ENCODE measurements at regions not wholly inside any gene's neighbourhood (a gene's known extent, or its start where the extent isn't known, plus 50 kb on each side); places are given as distances from the start of the nearest gene placed in this dataset.

DNA sequence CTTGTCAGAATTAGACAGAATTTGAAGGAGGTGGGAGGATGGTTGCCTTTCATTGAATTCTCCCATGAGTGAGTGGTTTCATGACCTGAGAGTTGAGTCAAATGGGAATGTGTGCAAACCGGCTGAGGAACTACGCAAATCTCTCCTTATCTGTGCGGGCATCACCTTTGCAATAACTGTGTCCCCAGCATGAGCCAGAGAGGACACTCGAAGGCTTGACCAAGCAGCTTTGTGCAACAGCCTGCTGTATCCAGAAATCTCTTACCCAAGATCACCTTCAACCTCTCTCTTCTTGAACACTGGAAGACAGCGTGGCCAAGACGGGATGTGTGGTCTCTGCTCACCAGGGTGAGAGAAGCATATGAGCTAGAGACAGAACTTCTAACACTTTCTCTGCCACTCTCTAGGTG, 93.8 kb upstream of the IKZF1 start:
- DNase-seq (ENCODE audit: low read depth): no peak

DNA sequence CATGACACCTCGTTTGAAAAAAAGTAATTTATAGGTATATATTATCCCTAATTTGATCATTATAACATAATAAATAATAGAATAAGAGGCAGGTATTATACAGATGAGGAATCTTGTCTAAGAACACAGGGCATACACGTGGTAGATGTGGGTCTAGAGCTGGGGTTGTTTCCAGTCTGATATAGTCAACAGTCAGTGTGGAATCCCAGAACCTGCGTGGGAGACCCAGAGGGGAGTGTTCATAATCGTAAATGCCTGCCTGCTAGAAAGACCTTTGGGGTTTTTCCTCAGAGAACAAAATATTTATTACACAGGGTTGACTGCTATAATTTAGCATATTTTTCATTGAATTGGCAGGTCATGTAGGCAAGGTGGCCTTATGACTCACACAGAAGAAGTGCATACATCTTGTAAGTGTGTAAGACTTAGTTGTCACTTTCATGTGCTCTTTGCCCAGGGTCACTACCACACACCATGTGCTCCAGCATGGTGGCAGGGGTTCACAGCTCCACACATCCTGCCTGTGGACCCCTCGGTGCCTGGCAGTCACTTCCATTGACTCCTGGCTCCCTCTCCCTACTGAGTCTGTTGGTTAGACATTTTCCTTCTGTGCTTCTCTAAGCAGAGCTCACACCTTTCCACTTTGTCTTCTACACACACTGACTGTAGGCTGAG, 94.9 kb upstream of the IKZF1 start:
- H3K4me3 ChIP-seq (ENCODE audit: low read depth, low read length): no peak overlapping the region
- TF ChIP-seq, protein P1, sequence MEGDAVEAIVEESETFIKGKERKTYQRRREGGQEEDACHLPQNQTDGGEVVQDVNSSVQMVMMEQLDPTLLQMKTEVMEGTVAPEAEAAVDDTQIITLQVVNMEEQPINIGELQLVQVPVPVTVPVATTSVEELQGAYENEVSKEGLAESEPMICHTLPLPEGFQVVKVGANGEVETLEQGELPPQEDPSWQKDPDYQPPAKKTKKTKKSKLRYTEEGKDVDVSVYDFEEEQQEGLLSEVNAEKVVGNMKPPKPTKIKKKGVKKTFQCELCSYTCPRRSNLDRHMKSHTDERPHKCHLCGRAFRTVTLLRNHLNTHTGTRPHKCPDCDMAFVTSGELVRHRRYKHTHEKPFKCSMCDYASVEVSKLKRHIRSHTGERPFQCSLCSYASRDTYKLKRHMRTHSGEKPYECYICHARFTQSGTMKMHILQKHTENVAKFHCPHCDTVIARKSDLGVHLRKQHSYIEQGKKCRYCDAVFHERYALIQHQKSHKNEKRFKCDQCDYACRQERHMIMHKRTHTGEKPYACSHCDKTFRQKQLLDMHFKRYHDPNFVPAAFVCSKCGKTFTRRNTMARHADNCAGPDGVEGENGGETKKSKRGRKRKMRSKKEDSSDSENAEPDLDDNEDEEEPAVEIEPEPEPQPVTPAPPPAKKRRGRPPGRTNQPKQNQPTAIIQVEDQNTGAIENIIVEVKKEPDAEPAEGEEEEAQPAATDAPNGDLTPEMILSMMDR (IDR thresholded peaks at IDR 0.05; ENCODE audit: insufficient read depth, low read depth, low read length): no peak
- DNase-seq (ENCODE audit: low read depth): no peak

More for the DNA sequence above, 93.8 kb upstream of the IKZF1 start:
- no peak overlapping the region for H3K4me3 ChIP-seq (ENCODE audit: low read depth, low read length)
- TF ChIP-seq, protein P1 (IDR thresholded peaks at IDR 0.05; ENCODE audit: insufficient read depth, low read depth, low read length): no peak

DNA sequence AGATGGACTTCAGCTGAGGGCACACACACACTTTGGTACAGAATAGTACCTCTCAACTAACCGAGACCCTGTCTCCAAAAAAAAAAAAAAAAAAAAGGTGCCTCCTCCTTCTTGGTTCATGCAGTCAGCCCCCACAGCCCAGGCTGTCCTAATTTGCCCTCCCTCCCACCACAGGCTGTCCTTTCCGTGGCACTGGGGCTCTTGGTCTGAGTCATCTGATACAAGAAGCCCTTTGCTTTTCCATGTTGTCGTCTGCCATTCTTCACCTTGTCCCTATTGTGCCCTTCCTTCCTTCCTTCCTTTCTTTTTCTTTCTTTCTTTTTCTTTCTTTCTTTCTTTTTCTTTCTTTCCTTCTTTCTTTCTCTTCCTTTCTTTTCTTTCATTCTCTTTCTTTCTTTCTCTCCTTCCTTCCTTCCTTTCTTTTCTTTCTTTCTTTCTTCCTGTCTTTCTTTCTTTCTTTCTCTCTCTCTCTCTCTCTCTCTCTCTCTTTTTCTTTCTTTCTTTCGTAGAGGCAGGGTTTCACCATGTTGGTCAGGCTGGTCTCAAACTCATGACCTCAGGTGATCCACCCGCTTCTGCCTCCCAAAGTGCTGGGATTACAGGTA, 96.0 kb upstream of the IKZF1 start:
- no peak for DNase-seq (ENCODE audit: low read depth)
- H3K4me3 ChIP-seq (ENCODE audit: low read depth, low read length): no peak overlapping the region
- TF ChIP-seq, protein P1 (IDR thresholded peaks at IDR 0.05; ENCODE audit: insufficient read depth, low read depth, low read length): no peak

DNA sequence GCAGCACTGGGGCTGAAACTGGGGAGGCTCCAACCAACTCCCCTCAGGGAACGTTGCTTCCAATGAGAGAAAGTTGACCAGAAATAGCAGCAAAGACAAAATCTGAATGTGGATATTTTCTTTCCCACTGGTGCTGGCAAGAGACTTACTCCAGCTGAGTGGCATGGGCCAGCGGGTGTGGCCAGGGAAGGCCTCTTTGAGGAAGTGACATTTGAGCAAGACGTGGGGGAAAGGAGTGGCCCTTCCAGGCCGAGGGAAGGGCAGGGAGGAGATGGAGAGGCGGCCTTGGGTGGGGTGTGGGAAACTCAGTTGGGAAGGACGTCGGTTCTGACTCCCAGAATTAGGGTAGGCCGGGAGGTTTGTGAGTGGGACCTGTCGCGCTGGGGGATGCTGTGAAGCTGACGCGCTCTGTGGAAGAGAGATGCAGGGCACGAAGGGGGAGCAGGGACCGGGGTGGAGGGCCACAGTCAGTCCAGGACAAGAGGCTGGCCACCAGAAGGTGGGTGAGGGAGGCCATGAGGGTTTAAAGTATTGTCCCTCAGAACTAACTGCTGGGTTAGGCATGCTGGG, 96.7 kb upstream of the IKZF1 start:
- TF ChIP-seq, protein P1 (IDR thresholded peaks at IDR 0.05; ENCODE audit: insufficient read depth, low read depth, low read length): no peak
- DNase-seq (ENCODE audit: low read depth): no peak
- no peak overlapping the region for H3K4me3 ChIP-seq (ENCODE audit: low read depth, low read length)

DNA sequence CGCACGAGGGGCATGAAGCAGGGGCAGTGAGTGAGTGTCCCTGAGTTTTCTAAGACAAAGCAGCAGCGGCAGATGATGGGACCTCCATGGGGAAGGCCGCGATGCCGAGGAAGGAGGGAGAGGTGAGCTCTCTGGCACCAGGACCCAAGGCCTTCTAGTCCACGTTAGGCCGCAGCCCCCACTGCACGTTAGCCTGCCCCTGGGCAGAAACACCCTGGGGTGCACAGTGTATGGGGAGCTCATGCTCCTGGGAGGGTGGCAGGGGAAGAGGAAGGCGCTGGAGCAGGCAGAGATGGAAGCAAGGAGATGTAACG, 97.3 kb upstream of the IKZF1 start:
- TF ChIP-seq, protein P1 (IDR thresholded peaks at IDR 0.05; ENCODE audit: insufficient read depth, low read depth, low read length): no peak
- H3K4me3 ChIP-seq (ENCODE audit: low read depth, low read length): no peak overlapping the region
- no peak for DNase-seq (ENCODE audit: low read depth)

DNA sequence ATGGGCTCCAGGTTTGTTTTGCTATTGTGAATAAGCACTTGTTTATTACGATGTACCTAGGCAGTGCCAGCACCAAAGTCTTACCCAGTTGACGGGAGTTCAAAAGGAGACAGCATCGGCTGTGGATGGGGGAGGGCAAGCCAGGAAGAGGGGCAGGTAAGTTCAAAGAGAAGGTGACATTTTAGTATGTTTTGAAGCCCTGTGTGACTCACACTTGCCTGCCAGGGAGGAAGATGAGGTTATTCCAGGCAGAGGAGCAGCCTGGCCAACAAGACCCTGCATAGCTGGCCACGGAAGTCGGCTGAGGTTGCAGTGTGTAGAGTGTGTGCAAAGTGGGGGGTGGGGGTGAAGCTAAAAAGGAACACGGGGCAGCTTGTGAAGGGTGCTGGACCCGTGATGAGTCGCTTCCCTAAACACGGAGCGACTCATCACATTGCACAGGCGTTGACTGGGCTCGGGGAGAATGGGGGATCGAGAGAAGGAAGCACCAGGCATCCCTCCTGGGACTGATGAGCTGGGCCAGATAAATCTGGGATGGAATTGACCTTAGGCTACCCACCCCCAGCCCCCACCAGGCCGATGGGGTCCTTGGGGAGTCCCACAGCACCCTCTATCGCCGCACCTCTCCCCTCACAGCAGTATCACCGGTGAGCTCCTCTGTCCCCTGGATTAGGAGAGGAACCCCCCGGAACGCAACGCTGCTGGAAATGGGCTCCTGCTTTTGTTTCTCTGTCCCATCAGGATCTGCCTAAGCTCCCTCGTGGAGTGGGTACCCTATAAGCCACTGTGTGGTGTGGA, 97.9 kb upstream of the IKZF1 start:
- TF ChIP-seq, protein P1 (IDR thresholded peaks at IDR 0.05; ENCODE audit: insufficient read depth, low read depth, low read length): no peak
- H3K4me3 ChIP-seq (ENCODE audit: low read depth, low read length): no peak overlapping the region
- no peak for DNase-seq (ENCODE audit: low read depth)

Data from fibroblast of villous mesenchyme (primary cell).